CD1c-positive myeloid dendritic cell (primary cell): ENCODE measurements at regions not wholly inside any gene's neighbourhood (a gene's known extent, or its start where the extent isn't known, plus 50 kb on each side); places are given as distances from the start of the nearest gene placed in this dataset.
A peak's percentile ranks its signal among the peaks of the same experiment; 100 is the strongest.

Experiments used
- DNase-seq: peaks from one replicate; pipeline ENCODE4 v3.0.0-alpha.2; 2016; ENCODE audit errors: extremely low spot score

GRCh38 chr15:95853350-95853749 lies 477.1 kb upstream of the NR2F2 start:
- DNase-seq = no peak

DNA sequence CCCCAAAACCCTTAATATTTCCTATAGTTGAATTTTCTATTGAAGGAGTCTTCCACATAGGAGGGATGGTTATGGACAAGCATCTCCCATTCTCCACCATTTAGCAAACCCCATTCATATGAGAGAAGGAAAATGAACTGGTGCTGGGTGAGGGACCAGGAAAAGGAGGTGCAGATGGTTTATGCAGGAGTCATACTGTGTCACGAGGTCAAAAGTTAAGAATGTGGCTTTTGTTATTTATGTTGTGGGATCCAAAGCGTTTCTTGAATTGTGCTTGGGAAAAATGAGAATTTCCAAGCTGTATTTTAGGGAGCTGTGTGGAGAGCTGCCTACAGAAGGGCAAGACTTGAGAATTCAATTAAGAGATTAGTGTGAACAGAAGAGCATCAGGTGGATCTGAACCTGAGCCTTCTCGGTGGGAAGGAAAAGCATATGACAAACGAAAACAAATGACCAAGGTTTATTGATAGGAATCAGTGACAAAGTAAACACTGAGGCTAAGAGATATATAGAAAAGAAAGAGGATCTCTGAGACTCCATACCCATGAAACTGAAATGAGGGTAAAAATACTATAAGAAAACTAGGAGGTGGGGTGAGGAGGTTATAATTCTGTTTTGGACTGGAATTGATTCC lies 473.3 kb upstream of the NR2F2 start:
- no peak for DNase-seq

DNA sequence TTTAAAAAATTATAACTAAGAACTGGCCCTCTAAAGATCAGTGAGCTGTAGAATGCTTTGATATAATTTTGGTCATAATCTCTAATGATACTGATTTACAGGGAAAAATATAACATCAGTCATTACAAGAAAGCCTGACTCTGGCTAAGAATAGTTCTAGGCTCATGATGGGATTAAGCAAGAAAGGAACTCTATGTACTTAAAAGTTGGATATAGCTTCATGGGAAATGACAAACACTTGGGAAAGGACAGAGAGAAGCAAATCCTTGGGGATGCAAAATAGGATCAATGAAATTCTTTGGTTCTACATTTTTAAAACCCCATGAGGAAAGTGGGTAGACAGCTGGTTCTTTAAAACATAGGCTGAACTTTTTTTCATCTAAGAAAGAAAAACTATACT lies 472.7 kb upstream of the NR2F2 start:
- DNase-seq = no peak

DNA sequence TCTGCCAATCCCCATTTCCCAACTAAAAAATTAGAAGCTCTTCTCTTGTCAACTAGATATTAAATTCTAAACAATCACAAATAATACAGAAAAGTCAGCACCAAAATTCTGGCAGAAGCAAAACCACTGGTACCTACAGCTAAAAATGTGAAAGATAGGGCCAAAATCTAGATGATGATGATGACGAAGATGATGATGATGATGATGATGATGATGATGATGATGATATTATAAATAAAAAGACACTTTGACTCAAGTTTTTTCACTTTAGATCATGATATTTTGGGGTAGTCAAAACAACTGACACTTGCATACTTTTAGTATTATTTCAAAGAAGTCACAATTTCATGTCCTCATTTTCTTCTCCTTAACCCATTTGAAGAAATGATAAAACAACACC lies 470.1 kb upstream of the NR2F2 start:
- DNase-seq = no peak

GRCh38 chr15:95864467-95864886 lies 466.0 kb upstream of the NR2F2 start:
- no peak for DNase-seq

DNA sequence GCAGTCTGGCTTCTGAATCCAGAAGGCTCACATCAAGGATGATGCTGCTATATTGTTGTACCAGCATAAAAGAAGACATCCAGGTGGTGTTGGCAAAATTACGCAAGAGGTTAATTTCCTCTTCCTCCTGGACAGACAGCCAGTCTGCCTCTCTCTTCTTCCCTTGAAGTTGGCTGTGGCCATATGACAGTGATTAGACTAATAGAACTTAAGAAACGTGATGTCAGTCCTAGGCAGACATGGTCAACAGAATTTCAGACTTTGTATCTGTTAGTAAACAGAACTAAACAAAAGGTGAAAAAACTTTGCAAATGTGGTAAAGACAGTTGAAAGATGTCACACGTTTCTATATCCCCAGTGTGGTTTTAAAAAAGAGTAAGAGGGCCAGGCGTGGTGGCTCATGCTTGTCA lies 465.2 kb upstream of the NR2F2 start:
- DNase-seq = no peak

DNA sequence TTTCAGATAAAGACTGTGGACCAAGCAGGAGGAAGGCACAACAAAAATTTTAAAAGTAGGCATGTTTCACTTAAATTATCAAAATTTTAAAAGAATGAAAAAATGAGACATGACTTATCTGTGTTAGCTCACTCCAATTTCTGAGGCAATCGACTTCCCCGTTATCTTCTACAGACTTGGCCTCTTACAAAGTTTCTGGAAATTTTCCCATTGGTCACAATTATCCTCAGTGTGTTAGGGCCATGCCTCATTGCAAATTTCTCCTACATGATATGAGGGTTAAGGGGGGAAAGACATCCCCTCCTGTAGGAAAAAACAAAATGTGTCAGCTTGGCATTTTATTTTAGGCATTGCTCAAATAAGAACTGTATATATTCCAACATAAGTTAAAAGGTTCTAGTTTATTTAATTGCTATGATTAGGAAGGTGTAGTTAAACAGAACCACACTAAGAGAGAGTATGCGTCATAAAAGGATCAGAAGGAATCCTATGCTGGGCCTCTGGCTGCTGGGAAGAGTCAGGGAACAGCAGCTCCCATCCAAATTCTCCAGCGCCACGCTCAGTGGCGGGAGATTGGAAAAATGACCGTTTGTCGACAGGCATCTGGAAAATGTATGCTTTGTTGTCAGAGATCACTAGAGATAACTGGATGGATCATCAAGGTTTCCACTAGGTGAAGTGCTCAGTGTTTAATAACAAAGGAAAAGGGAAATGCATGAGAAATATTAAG lies 463.6 kb upstream of the NR2F2 start:
- DNase-seq = no peak

GRCh38 chr15:95868450-95868849 lies 462.1 kb upstream of the NR2F2 start:
- DNase-seq = no peak

DNA sequence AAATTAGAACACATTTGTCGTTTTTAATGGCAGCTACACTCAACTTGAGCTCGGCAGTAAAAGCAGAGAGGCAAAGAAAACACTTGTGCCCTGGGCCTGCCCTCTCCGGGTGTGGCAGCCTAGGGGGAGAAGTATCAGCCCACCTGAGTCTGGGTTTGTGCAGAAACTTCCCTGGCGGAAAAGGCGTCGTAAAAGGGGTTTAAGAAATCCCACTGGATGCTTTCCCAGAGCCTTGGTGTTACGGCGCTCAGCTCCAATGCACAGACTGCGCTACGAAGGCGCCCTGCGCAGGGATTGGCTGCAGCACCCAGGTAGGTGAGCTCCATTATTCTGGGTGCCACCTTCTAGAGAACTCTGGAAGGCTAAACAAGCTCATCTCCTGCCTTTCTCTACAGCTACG lies 461.5 kb upstream of the NR2F2 start:
- no peak for DNase-seq

GRCh38 chr15:95869920-95870319 lies 460.6 kb upstream of the NR2F2 start:
- no peak for DNase-seq

DNA sequence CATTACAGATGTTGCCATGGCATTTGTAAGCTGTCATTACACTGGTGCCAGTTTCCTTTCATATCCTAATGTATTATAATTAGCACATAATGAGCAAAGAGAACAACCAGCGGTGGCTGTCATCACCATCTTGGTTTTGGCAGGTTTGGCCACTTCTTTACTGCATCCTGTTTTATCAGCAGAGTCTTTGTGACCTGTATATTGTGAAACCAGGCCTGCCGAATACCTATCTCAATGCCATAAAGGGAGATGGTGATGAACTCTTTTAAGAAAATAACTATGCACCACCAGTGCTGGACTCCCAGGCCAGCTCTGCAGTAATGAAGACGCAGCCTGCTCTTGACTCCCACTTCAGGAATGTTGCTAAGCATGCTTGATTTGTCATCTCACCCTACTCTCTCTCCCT lies 458.1 kb upstream of the NR2F2 start:
- no peak for DNase-seq

DNA sequence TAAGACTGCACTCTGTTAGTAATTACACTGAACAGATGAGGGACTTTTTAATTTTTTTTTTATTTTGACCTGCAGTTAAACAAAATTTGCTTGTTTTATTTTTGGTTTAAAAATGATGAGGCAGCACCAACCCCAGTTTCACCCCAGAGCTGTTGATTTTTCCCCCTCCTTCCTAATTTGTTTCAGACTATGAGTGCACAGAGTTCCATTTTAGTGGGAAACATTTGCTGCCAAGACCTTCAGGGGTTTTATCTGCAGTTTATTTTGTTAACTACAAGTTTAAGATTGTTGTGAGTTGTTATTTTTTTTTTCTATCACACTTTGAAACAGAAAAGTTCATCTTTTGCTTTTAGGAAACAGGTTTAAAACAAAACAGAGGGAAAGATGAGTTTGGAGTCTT lies 455.9 kb upstream of the NR2F2 start:
- DNase-seq = no peak

DNA sequence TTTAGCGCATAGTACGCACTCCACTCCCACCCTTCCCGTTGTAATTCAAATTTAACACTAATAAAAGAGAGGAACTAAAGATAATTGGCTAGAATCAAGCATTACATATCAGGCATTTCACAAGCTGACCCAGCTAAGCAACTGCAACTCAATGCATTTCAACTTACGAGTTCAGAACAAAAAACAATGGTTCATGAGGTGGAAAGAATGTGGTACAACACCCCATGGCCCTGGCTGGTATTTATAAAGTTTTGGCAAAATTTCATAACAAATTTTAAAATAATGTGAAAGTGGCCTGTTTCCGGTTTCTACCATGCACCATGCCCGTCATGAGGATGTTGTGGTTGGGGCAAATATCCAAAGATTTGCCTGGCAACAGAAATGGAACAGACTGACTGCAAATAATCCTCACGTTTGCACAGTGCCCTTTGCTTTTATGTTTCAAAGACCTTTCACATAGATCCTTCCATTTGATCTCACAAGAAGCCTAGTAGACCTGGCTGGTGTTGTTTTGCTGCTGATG lies 455.3 kb upstream of the NR2F2 start:
- DNase-seq = peak; percentile 62

DNA sequence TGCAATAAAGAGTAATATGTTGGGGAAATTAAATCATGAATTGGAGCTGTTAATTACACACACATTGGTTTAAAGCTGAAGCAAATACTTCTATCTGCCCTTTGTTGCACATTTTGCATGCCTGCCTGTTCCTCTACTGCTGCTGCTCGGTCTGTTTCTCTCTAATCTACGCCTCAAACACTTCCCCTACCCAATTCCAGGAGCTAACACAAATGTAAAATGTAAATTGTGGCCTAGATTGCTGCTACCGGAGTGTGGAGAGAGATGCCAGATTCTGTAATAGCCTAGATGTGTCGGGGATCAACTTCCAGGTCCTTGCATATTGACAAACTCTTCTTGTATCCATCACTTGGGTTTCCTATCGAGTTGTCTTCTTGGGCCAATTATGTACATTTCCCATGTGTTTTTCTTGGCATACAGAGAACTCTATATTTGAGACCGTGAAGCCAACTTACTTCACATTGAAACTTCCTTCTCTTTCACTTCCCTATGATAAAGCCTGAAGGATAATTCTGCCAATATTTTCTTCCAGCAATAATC lies 450.4 kb upstream of the NR2F2 start:
- DNase-seq = peak; percentile 14

- DNase-seq = no peak
Measured at GRCh38 chr15:95880630-95881029, 449.9 kb upstream of the NR2F2 start.

GRCh38 chr15:95883064-95883463 lies 447.4 kb upstream of the NR2F2 start:
- no peak for DNase-seq

DNA sequence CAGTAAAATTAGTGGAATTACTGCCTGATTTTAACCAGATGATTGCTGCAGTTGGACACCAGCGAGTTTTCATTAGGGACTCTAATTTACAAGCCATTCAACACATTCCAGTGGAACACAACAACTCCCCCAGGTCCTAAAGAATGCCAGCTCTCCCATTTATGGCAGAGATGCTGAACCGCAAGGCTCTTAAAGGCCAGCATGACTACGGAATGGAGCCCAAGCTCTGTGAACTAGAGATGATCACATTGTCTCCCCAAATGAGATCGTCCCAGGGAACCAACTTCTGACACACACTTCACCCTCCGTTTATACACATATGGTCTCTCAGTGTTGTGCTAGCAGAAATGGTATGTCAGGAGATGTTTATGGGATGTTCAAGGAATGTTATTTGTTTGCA lies 446.2 kb upstream of the NR2F2 start:
- no peak for DNase-seq

- no peak for DNase-seq
Measured at GRCh38 chr15:95887666-95888390, 442.7 kb upstream of the NR2F2 start.

GRCh38 chr15:95888762-95889161 lies 441.7 kb upstream of the NR2F2 start:
- no peak for DNase-seq

GRCh38 chr15:95894407-95894956 lies 436.0 kb upstream of the NR2F2 start:
- DNase-seq = no peak

GRCh38 chr15:95895508-95895907 lies 435.0 kb upstream of the NR2F2 start:
- DNase-seq = no peak

DNA sequence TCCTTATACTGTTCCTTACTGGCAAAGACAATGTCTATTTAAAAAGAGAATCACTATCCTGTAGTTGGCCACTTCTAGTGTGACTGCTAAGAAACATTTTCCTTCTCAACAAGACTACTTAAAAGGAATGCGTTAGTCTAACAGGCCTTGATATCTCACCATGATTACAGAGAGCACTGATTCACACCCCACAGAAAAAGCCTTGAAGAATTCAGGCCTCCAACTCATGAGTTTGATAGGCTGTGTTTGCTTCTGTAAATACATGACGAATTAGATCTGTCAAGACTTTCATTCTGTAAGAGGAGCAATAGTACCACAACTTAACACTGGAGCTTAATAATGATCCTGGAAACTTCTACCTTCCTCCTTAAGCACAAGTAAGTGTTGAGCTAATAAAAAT lies 432.8 kb upstream of the NR2F2 start:
- DNase-seq = no peak
